Esophagus muscularis mucosa (tissue), 3 donors: ENCODE measurements at regions not wholly inside any gene's neighbourhood (a gene's known extent, or its start where the extent isn't known, plus 50 kb on each side); places are given as distances from the start of the nearest gene placed in this dataset.

Experiments used
- CTCF ChIP-seq, 3 experiments: fragments of 200-600 bp in 2 of 3; fragments of 450-650 bp in 1 of 3; sonication (generic) in 2 of 3; IDR thresholded peaks; one replicate each; pipeline ENCODE4 v1.5.1; 2017 to 2019; ENCODE audit warnings: antibody characterized with exemption in 3 of 3, mild to moderate bottlenecking in 2 of 3, moderate library complexity in 1 of 3
- POLR2A ChIP-seq: fragments of 450-650 bp; IDR thresholded peaks from one replicate; pipeline ENCODE4 v1.6.1; 2017; ENCODE audit warnings: antibody characterized with exemption, moderate library complexity, mild to moderate bottlenecking, low read depth

DNA sequence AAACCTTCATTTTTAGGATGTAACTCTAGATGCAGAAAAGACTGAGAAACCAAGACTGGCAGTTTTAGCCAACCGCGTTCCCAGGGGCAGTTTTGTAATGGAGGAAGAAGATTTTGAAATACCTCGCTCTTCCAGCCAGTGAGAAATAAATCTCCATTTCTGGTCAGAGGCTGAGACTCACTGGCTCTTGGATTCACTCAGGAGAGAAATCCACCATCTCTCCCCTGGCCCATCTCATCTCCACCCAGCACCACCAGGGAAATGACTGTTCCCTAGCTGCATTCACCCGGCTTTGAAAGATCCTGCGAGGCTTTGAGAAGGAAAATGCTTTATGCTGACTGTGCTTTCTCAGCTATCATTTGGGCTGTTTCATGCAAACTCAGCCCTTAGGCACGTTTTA lies 185.2 kb downstream of the SOX9 start:
- TF ChIP-seq CTCF (IDR thresholded peaks at IDR 0.05) (no peak), POLR2A (no peak)
